ENCODE measurements at regions not wholly inside any gene's neighbourhood (a gene's known extent, or its start where the extent isn't known, plus 50 kb on each side); places are given as distances from the start of the nearest gene placed in this dataset.

DNA sequence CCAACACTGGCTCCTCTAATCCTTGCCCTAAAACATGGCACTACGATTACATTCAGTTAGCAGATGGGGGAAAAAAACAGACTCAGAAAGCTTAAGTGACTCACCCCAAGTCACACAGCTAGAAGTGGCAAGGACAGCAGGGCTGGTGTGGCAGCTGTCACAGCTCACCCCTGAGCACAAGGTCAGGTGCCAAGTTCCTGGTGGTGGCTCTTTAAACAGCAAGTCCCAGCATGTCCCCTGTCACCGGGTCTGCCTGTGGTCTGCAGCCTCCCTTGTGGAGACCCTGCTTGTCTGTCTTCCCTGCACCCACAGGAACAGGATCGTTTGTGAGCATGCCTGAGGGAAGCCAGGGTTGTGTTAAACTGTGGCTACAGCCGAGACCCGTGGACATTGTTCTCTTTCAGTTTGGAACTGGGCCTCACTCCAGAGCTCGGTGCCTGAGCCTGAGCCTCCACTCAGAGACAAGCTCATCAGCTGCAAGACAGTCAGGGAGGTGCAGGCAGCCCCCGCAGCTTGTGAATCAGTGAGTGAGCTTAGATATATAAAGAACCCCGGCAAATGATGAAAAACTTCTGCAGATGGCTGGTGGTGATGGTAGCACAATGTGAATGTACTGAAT lies 260.8 kb downstream of the BCOR start:
- Histone ChIP-seq H3K27me3 (ENCODE audit: control insufficient read depth in 2 of 2, insufficient read depth in 2 of 2, low read length in 2 of 2) (0 out of 5 replicates have a peak, but pooled peaks cover 0 to 4% of the 10 kb centered on the region in 2 experiments), H3K36me3 (ENCODE audit: control insufficient read depth, insufficient read depth, low read length) (no peaks in the 10 kb centered on the region), H3K9ac (ENCODE audit: insufficient read depth in 1 of 2, low read depth in 2 of 2, low read length in 2 of 2) (no peak overlapping the region), H3K9me3 (replicated peaks; ENCODE audit: control insufficient read depth, insufficient read depth, low read depth, low read length) (no peaks in the 10 kb centered on the region), H4K20me1 (replicated peaks; ENCODE audit: control insufficient read depth, insufficient read depth, low read length) (no peaks in the 10 kb centered on the region), H2AFZ (ENCODE audit: low read depth, low read length) (no peak overlapping the region), H3K79me2 (ENCODE audit: control insufficient read depth, insufficient read depth, low read length) (no peaks in the 10 kb centered on the region), H3K9me1 (ENCODE audit: control insufficient read depth, insufficient read depth, low read length) (no peaks in the 10 kb centered on the region), H3K4me2 (ENCODE audit: insufficient read depth, low read length) (no peak overlapping the region), H3K27ac (ENCODE audit: extremely low read depth, low read depth, low read length) (no peak overlapping the region), H3K4me1 (replicated peaks in 1 of 2; ENCODE audit: control insufficient read depth in 2 of 2, insufficient read depth in 2 of 2, low read length in 2 of 2) (no peaks in the 10 kb centered on the region; a peak in 1 of 5 replicates), H3K4me3 (no peak overlapping the region)
- ATAC-seq (no peak), FAIRE-seq (no peak), DNase-seq (ENCODE audit: extremely low read depth in 1 of 4, low spot score in 3 of 4) (no peak)
- TF ChIP-seq, protein P1, sequence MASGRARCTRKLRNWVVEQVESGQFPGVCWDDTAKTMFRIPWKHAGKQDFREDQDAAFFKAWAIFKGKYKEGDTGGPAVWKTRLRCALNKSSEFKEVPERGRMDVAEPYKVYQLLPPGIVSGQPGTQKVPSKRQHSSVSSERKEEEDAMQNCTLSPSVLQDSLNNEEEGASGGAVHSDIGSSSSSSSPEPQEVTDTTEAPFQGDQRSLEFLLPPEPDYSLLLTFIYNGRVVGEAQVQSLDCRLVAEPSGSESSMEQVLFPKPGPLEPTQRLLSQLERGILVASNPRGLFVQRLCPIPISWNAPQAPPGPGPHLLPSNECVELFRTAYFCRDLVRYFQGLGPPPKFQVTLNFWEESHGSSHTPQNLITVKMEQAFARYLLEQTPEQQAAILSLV (tag; IDR thresholded peaks at IDR 0.05) = no peak
- no peak for TF ChIP-seq TARDBP (IDR thresholded peaks at IDR 0.05)
- no peak for TF ChIP-seq GABPB2 (CRISPR knock-in tag; conservative IDR thresholded peaks at IDR 0.05)
- TF ChIP-seq, protein P2, sequence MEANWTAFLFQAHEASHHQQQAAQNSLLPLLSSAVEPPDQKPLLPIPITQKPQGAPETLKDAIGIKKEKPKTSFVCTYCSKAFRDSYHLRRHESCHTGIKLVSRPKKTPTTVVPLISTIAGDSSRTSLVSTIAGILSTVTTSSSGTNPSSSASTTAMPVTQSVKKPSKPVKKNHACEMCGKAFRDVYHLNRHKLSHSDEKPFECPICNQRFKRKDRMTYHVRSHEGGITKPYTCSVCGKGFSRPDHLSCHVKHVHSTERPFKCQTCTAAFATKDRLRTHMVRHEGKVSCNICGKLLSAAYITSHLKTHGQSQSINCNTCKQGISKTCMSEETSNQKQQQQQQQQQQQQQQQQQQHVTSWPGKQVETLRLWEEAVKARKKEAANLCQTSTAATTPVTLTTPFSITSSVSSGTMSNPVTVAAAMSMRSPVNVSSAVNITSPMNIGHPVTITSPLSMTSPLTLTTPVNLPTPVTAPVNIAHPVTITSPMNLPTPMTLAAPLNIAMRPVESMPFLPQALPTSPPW (CRISPR knock-in tag; IDR thresholded peaks at IDR 0.05) = no peak
- no peak for TF ChIP-seq KAT2B (IDR thresholded peaks at IDR 0.05; ENCODE audit: low read depth, low read length)
- no peak for TF ChIP-seq CBFA2T2 (conservative IDR thresholded peaks at IDR 0.05)
- TF ChIP-seq STAG1 (CRISPR knock-in tag; IDR thresholded peaks at IDR 0.05; ENCODE audit: borderline replicate concordance) = no peak
- TF ChIP-seq U2AF1 (optimal IDR thresholded peaks at IDR 0.05; ENCODE audit: low read depth, low read length) = no peak
- no peak for TF ChIP-seq PHF20 (IDR thresholded peaks at IDR 0.05; ENCODE audit: partially characterized antibody)
- TF ChIP-seq ZNF436 (CRISPR knock-in tag; IDR thresholded peaks at IDR 0.05) = no peak
- TF ChIP-seq FOXJ3 (CRISPR knock-in tag; IDR thresholded peaks at IDR 0.05) = no peak
- WGBS (ENCODE audit: insufficient coverage, low coverage, missing lambda C conversion rate) = 10% methylated on average over 7 of the region's 8 CpGs
- POLR2A ChIA-PET = interaction anchor here (0.6 to 1.0 kb wide), 2 partner anchors 10 to 42 kb away, joined by 3 read pairs; no protein-coding TSS in a partner anchor
- CTCF ChIA-PET (ENCODE audit: low intra/inter-chr PET ratio) = no interaction called here
- intact Hi-C loops (cut with micrococcal nuclease) = no loop called here
- in situ Hi-C loops (cut with MboI) = no loop called here
- BruUV-seq (replicated peaks) = no TSS peak
